ENCODE measurements at regions not wholly inside any gene's neighbourhood (a gene's known extent, or its start where the extent isn't known, plus 50 kb on each side); places are given as distances from the start of the nearest gene placed in this dataset.
"Not testable (repeated sequence)": the region's sequence is repeated elsewhere in the genome, so short reads cannot be mapped to it uniquely, and the experiment has no call there.

GRCh38 chr9:41650086-41650485 is 461.0 kb upstream of the ZNG1F start:
- TF ChIP-seq POLR2AphosphoS5 (IDR thresholded peaks at IDR 0.05; ENCODE audit: low read depth) = not testable (repeated sequence)
- TF ChIP-seq, protein P1, sequence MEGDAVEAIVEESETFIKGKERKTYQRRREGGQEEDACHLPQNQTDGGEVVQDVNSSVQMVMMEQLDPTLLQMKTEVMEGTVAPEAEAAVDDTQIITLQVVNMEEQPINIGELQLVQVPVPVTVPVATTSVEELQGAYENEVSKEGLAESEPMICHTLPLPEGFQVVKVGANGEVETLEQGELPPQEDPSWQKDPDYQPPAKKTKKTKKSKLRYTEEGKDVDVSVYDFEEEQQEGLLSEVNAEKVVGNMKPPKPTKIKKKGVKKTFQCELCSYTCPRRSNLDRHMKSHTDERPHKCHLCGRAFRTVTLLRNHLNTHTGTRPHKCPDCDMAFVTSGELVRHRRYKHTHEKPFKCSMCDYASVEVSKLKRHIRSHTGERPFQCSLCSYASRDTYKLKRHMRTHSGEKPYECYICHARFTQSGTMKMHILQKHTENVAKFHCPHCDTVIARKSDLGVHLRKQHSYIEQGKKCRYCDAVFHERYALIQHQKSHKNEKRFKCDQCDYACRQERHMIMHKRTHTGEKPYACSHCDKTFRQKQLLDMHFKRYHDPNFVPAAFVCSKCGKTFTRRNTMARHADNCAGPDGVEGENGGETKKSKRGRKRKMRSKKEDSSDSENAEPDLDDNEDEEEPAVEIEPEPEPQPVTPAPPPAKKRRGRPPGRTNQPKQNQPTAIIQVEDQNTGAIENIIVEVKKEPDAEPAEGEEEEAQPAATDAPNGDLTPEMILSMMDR (IDR thresholded peaks at IDR 0.05; ENCODE audit: insufficient read depth, low read length) = not testable (repeated sequence)
